HL-60 (cell line): ENCODE measurements at regions not wholly inside any gene's neighbourhood (a gene's known extent, or its start where the extent isn't known, plus 50 kb on each side); places are given as distances from the start of the nearest gene placed in this dataset.

Experiments used
- POLR2AphosphoS5 ChIP-seq: IDR thresholded peaks from 2 replicates; pipeline ENCODE4 v1.6.1; 2012; ENCODE audit warnings: low read depth
- SPI1 ChIP-seq: IDR thresholded peaks from 2 replicates; pipeline ENCODE4 v1.6.1; 2012; ENCODE audit warnings: low read depth, mild to moderate bottlenecking, borderline replicate concordance
- TF ChIP-seq, protein P1 (sequence below): IDR thresholded peaks from one replicate; pipeline ENCODE4 v1.5.1; 2011; ENCODE audit warnings: low read length, control low read depth, inconsistent platforms; ENCODE audit not compliant: insufficient read depth
- TF ChIP-seq, protein P2 (sequence below): IDR thresholded peaks from 2 replicates; pipeline ENCODE4 v1.6.1; 2012; ENCODE audit warnings: low read depth; ENCODE audit not compliant: insufficient replicate concordance

DNA sequence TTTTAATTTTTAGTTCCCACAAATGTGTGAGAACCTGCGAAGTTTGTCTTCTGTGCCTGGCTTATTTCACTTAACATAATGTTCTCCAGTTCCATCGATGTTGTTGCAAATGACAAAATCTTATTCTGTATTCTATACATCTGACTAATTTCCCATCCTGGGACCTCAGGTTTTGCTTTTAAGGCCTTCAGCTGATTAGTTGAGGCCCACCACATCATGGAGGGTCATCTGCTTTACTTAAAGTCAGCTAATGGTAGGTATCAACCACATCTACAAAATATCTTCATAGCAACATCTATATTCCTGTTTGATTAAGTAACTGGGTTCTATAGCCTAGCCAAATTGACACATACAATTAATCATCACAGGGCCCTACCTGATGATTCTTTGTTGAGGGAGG, 534.0 kb downstream of the EFNB2 start:
- TF ChIP-seq, protein P1, sequence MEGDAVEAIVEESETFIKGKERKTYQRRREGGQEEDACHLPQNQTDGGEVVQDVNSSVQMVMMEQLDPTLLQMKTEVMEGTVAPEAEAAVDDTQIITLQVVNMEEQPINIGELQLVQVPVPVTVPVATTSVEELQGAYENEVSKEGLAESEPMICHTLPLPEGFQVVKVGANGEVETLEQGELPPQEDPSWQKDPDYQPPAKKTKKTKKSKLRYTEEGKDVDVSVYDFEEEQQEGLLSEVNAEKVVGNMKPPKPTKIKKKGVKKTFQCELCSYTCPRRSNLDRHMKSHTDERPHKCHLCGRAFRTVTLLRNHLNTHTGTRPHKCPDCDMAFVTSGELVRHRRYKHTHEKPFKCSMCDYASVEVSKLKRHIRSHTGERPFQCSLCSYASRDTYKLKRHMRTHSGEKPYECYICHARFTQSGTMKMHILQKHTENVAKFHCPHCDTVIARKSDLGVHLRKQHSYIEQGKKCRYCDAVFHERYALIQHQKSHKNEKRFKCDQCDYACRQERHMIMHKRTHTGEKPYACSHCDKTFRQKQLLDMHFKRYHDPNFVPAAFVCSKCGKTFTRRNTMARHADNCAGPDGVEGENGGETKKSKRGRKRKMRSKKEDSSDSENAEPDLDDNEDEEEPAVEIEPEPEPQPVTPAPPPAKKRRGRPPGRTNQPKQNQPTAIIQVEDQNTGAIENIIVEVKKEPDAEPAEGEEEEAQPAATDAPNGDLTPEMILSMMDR: no peak
- TF ChIP-seq POLR2AphosphoS5 (no peak), SPI1 (no peak)
- TF ChIP-seq, protein P2, sequence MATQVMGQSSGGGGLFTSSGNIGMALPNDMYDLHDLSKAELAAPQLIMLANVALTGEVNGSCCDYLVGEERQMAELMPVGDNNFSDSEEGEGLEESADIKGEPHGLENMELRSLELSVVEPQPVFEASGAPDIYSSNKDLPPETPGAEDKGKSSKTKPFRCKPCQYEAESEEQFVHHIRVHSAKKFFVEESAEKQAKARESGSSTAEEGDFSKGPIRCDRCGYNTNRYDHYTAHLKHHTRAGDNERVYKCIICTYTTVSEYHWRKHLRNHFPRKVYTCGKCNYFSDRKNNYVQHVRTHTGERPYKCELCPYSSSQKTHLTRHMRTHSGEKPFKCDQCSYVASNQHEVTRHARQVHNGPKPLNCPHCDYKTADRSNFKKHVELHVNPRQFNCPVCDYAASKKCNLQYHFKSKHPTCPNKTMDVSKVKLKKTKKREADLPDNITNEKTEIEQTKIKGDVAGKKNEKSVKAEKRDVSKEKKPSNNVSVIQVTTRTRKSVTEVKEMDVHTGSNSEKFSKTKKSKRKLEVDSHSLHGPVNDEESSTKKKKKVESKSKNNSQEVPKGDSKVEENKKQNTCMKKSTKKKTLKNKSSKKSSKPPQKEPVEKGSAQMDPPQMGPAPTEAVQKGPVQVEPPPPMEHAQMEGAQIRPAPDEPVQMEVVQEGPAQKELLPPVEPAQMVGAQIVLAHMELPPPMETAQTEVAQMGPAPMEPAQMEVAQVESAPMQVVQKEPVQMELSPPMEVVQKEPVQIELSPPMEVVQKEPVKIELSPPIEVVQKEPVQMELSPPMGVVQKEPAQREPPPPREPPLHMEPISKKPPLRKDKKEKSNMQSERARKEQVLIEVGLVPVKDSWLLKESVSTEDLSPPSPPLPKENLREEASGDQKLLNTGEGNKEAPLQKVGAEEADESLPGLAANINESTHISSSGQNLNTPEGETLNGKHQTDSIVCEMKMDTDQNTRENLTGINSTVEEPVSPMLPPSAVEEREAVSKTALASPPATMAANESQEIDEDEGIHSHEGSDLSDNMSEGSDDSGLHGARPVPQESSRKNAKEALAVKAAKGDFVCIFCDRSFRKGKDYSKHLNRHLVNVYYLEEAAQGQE: no peak
